Occipital lobe (tissue), 1 donor: ENCODE measurements at regions not wholly inside any gene's neighbourhood (a gene's known extent, or its start where the extent isn't known, plus 50 kb on each side); places are given as distances from the start of the nearest gene placed in this dataset.
"Not testable (repeated sequence)": the region's sequence is repeated elsewhere in the genome, so short reads cannot be mapped to it uniquely, and the experiment has no call there.

ENCODE experiments used
- DNase-seq: peaks from one replicate; lab custom pipeline; 2025; lab: John Stamatoyannopoulos, UW

DNA sequence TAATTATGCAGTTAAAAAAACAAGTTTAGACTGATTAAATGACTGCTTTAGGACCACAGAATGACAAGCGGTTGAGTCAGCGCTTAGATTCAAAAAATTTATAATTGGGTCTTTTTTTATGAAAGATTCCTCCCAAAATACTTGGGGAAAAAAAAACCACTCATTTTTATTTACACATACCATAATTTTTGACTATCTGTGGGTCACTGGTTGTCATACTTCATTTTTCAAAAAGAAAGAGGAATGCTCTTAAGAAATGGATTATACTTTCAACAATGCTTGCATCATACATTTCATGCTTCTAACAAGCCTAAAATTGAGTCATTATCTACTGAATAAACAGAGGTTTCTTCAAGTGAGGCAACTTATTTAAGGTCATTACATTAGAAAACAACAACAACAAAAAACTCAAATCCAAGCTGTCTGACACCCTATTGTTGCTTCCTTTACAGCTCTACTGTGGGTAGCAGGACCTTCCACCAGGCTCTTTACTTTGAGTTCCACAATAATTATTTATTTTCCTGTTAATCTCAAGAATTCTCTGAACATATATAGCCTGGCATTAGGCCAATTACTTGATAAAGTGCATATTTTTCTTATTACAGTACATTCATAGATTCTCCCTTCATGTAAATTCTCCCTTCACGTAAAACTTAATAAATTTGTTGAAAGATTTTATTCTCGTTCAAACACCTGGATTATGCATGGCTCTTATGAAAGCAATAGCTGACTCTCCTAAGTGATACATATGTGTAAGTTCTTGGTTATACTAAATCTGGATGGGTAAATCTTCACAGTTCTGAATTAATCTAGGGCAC lies 445.5 kb downstream of the PCDH10 start:
- no peak for DNase-seq

DNA sequence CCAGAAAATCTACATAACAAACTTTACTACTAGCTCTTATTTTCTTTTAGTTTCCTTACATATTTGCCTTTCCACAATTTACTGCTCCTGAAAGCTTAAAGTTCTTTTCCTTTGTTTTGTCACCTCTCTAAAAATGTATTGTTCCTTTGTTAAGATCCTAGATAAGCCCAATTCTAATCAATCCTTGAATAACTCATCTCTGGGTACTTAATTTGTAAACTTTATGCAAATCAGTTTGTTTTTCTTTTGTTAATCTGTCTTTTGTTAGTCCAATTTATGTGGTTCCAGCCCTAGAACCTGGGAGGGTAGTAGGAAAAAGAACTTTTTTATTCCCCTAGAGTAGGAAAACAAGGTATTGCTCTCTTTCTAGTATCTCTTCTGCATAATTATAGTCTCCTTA lies 444.7 kb downstream of the PCDH10 start:
- DNase-seq, result no peak

DNA sequence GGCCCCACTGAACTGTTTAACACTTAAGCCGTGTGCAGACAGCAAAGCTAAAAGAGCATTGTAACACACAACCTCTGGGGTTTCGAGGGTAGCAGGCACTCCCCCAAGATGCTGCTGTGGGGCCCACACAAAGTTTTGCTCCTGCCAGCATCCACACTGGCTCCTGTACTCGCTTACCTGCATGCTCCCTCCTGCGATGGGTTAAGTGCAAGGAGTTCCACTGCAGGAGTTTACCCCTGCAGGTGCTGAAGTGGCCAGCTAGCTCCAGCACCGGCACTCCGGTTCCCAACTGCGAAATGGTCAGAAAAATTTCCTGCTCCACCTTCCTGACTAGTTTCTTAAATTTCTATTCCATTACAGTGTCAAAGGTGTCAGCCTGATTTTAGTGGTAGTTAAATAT lies 443.5 kb downstream of the PCDH10 start:
- DNase-seq, result no peak

DNA sequence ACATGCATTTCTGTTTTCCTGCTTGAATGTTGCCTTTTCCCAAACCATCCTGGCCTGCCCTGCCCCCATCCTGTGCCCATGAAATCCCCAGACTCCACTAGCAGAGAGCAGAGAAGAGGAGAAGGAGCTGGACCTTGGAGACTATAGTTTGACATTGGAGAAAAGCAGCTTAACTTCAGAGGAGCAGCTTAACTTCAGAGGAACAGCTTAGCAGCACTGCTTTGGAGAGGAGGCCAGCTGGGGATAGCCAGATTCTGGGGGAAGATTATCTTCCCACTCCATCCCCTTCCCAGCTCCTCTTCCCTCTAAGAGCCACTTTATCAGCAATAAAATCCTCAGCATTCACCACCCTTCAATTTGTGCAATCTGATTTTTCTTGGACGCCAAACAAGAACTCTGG lies 443.0 kb downstream of the PCDH10 start:
- DNase-seq, result no peak

DNA sequence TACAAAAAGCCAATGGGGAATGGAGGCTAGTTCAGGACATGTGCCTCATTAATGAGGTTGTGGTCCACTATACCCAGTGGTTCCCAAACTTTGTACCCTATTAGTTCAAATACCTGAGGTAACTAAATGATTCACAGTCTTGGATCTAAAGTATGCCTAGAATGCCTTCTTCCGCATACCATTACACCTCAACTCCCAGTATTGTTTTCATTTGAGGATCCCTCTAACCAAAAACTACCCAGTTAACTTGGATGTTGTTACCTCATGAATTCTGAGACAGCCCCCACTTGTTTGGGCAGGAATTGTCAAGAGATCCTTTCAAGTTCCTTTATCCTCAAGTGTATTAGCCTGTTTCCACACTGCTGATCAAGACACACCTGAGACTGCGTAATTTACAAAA lies 439.2 kb downstream of the PCDH10 start:
- DNase-seq, result no peak

DNA sequence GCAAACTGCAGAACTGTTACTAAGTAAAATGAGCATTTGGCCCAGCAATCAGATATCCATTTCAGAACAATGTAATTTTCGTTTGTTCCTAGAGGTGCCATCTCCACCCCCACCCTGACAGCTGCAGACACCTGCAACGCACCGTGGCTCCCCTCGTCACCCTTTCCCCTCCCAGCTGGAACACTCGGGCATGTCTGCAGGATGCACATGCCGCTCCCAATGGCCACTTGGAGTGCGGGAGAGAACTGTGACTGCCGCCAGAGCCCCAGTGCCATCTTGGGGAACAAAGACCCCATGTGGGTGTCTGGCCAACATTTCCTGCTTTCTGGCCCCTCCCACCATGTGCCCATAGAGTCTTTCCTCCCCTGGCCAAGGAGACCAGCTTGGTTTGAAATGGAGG lies 436.2 kb downstream of the PCDH10 start:
- DNase-seq, result no peak

DNA sequence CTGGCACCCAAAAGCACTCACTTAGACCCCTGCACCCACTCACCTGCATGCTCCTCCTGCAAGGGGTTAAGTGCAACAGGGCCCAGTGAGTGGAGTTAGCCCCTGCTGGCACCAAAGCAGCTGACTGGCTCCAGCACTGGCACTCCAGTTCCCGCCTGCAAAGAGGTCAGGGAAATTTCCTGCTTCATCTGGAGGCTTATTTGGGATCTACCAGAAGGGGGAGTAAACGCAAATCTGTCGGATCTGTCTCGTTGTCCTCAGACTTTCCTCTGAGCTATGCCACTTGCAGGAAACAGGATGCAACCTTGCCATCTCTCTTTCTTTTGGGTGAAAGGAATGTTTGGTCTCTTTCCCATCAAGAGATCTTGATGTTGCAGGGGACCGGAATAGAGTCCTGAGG lies 435.6 kb downstream of the PCDH10 start:
- DNase-seq, result no peak

DNA sequence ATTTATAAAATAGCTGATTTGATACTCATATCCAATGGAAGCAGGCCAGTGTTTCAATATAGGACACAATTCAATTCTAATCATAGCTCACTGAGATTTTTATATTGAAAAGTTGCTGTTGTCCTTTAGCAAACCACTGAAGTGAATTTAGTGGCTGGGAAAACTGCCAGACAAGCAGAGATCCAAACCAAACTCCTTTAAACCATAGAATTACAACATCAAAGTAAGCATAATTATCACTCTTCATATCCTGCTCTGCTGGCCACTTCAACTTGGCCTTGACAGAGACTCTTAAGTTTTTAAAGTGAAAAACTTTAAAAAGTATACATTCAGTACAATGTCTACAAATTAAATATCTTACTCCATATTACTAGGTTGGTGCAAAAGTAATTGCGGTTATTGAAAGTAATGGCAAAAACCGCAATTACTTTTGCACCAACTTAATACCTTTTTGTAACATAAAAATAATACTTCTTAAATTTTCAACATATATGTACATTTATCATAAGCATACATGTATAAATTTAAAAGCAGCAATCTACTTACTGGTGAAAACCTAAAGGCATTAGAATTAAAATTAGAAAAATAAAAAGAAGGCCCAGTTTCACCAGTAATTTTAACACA lies 433.0 kb downstream of the PCDH10 start:
- no peak for DNase-seq

DNA sequence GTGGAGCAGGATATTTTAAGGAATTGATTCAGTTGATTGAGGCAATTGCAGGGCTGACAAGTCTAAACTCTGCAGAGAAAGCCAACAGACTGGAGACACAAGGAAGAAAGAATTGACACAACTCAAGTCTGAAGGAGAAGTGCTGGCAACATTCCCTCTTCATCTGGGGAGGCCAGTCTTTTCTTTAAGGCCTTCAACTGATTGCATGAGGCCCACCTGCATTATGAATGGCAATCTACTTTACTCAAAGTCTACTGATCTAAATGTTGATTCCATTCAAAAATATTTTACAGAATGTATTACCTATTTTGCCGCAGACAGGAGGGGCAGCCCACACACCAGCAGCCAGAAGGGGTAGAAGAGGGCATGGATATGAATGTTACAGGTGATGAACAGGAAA lies 425.2 kb downstream of the PCDH10 start:
- no peak for DNase-seq

DNA sequence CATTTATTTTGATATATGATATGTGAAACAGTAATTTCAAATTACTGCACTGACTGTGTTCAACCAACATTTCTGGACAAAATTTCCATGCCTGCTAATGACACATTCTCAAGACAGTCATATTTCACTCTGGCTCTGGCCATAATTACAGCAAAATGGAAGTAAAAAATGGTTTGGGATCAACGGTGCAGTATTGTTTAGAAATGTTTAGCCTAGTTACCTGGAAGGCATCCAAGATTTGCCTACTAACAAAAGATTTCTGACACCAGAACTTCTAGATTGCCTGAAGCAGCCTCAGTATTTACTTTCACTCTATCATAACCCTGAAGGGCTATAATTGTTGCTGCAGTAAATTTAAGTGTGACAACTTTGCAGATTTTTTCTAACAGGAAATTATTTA lies 416.3 kb downstream of the PCDH10 start:
- no peak for DNase-seq

DNA sequence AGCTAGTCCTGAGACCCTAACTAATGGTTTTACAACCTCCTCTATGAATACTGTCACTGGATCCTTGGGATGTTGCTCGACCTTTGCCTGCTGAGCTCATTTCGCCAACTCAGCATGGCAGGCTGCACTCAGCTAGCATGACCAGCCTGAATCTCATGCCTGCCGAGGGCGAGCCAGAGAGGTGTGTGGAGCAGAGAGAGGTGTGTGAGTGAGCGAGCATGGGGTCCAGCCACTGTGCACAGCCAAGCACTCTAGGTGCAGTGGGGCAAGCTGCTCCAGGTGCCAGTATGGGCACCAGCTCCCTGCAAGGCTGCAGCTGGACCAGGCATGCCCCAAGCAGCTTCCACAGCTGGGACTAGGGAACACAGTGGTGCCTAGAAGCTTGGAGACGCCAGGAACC lies 410.9 kb downstream of the PCDH10 start:
- no peak for DNase-seq

DNA sequence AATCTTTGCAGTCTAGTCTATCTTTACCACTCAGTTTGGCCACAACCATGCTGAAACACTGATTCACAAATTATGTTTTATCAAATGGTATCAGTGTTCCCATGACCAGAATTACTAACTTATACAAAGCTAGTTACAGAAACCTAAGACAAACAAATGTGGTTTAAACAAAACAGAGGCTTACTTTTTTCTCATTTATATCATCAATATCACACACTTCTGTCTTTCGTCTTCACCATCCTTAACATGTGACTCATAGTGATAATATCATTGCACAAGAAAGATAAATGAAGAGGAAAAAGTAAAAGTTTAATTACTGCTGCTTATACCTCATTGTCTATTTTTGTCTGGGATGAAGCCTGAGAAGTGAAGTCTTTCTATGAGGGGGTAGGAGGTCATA lies 406.6 kb downstream of the PCDH10 start:
- DNase-seq, result no peak

DNA sequence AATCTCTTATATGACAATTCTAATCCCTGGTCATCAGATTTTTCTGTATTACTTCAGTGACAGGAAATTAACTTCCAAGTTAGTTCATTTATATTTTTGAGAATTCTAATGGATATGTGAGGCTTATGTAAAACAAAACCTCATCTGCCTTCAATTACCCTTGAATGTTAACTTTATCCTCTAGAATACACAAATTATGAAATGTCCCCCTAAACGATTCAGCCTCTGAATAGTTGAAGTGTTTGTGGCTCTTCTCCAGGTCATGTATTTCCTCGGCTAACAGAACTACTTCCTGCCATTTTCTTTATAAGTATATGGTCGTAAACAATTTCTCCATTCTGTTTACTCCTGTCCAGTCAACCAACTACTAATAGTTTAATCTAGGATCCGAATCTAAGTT lies 401.3 kb downstream of the PCDH10 start:
- DNase-seq, result no peak

DNA sequence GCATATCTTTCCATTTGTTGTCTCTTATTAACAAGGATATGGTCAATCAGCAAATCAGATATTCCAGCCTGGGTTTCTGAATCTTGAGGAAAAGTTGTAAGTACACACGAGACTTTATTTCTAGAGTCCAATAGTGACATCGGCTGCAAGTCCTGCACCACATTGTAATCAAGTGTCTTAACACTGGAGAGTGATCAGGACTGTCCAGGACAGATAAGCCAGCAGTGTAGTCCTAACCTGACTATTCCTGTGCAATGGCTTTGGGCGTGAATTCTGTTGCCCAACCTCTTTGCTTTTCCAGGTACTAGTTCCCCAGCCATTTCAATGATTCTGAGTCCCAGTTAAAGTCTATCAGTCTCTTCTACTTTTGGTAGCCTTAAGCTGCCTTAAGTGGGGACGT lies 395.0 kb downstream of the PCDH10 start:
- no peak for DNase-seq

DNA sequence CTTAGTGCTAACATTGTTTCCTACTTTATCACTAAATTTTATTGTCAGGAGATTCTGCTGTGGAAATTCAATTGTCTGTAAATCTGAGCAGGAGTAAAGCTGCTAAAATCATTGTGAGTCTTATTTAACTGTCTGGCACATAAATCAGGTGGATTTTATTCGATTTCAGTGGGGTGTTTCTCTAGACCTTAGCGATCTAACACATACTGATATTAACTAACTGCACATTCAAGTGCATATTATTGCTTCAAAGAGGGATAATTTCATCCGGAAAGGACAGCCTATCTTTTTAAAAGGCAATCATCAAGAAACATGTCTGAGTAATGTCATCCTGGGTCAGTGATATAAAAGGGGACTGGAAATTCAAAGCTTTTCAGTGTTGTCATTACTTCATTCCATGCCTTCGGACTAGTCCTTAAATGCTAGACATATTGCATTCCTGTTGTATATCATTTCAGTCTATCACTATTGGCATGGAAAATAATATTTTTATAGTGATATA lies 388.7 kb downstream of the PCDH10 start:
- DNase-seq, result no peak

DNA sequence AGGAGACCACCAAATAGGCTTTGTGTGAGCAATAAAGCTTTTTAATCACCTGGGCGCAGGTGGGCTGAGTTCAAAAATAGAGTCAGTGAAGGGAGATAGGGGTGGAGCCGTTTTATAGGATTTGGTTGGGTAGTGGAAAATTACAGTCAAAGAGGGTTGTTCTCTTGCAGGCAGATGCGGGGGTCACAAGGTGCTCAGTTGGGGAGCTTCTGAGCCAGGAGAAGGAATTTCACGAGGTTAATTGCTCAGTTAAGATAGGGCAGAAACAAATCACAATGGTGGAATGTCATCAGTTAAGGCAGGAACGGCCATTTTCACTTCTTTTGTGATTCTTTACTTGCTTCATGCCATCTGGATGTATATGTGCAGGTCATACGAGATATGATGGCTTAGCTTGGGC lies 385.1 kb downstream of the PCDH10 start:
- DNase-seq, result not testable (repeated sequence)

DNA sequence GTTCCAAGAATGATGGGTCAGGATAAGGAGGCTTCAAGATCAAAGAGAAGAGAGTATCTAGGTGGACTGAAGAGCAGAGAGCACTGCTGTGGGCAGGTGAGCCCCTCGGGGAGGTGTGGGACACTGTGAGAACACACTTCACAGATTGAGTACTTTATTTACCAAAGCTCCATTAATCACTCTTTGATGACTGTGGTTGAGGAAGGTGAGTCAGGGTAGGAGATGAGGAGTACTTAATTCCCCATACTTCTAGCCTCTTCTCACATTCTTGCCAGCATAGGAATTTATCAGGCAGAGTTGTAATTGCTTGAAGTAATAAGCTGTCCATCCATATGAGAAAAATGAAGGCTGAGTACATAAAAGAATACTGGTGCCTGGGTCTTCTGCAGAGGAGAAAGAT lies 375.3 kb downstream of the PCDH10 start:
- DNase-seq, result no peak

DNA sequence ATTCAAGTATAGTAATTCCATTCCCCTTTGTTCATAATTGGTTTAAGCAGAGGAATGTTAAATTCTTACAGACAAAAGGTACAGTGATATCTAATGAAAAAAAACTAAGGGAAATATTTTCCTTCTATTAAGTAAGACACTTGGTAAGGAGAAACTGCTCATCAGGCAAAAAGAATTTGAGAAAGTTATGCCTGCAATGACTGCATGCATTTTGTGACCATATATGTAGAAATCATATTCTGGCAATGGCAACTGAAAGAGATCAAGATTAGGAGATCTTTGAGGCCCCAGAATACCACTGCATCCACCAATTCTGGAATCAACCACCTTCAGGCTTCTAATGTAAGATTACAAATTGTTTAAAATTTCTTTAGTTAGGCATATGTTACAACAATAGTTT lies 364.8 kb downstream of the PCDH10 start:
- no peak for DNase-seq

DNA sequence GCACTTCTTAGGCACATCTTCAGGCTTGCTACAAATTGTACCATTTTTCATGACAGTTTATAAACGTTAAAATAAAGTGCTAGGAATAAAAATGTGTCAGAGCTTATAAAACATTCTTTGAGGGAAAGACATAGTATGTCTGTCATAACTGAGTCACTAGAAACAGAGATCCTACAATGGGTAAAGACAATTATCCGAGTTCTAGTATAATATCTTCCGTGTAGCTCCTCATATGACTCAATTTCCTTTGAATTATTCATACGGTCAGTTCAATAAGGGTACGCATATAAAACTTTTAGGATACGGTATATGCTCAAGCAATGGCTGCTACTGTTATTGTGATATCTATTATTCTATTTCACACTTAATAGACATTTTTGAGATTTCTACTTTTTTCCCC lies 349.1 kb downstream of the PCDH10 start:
- DNase-seq, result no peak

DNA sequence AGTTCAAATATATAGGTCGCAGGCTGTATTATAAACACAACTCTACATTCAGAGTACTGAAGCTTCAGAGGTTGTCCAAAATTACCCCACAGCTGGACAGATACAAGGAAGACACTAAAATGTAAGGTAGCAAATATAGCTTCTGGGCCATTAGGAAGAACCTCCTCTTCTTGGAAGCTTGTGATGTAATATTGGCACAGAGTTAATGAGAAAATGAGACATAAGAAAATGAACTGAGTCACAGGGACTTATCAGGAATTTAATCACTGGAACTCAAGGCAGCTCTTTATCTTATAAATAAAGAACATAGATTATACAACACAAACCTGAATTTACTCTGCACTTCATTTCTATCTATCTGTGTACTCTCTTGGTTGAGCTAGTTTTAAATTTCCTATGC lies 344.7 kb downstream of the PCDH10 start:
- no peak for DNase-seq

DNA sequence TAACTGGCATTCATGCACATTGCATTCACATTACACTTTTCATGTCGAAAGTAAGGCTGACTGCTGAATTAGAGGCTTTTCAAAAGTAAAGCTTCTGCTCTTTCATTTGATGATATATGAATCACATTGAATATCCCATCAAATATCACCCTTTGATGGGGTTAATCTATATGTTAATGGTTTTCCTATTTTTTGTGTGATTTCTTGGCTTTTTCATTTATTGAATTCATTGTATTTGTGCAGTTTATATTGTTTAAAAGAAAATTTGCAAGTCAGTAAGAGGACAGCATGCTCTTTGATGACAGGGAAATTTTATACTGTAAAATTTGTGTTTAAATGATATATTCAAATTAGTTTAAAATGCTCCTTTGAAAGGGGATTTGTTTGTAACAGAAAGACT lies 344.1 kb downstream of the PCDH10 start:
- DNase-seq, result no peak

DNA sequence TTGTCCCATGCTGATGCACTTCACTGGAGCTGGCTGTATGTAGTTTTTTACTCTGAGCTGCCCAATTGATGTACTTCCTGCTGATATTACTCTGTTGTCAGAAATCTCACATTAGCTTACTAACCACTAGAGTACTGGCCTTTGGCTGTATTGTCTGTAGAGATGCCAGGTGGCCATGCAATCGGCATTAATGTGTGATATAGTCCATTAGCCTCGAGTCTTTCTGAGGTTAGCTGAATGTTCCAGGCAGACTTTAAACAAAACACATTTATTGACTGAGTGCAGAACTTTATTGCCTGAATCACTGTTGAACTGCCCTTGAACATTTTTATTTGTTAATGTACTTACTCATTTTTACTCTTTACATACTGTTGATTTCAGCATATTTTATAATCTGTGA lies 335.2 kb downstream of the PCDH10 start:
- DNase-seq, result no peak

DNA sequence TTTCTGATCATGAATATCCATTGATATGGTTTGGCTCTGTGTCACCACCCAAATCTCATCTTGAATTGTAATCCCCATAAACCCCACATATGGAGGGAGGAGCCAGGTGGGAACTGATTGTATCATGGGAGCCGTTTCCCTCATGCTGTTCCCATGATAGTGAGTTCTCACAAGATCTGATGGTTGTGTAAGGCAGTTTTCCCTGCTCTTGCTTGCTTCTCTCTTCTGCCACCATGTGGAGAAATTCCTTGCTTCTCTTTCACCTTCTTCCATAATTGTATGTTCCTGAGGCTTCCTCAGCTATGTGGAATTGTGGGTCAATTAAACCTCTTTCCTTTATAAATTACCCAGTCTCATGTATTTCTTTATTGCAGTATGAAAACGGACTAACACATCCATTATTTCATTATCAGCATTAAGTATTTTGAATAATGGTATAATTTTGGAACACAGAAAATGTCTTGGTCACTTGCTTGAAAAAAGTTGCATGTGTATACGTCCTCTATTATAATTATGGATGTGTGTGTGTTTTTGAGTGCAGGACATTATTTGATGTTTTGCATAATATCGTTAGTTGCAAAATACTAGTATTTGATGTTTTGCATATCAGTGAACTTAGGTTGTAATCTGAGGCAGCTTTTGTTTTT lies 334.6 kb downstream of the PCDH10 start:
- DNase-seq, result no peak
